Fibroblast of skin of left quadriceps (primary cell): ENCODE measurements at regions not wholly inside any gene's neighbourhood (a gene's known extent, or its start where the extent isn't known, plus 50 kb on each side); places are given as distances from the start of the nearest gene placed in this dataset.

Experiments used
- DNase-seq, 2 experiments: peaks; one replicate each; pipeline ENCODE4 v3.0.0-alpha.2; 2013; ENCODE audit warnings: low read depth in 2 of 2

DNA sequence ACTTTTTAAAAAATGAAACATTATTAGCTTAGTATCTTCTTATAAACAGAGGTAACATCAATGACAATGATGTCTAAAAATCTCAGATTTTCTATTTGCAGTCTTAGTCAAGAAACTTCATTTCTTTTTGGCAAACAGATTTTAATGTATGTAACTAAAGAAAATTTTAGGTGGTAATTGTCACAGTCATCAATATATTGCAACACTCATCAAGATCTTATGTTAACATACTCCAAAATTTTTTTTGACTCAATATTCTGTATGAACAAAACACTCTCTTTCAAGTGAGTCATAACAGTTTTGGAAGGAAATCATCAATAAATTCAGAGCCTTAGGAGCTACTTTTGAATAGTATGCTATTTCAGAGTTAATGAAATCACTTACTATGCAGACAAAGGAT lies 1507.6 kb downstream of the SLITRK1 start:
- DNase-seq, result no peak

DNA sequence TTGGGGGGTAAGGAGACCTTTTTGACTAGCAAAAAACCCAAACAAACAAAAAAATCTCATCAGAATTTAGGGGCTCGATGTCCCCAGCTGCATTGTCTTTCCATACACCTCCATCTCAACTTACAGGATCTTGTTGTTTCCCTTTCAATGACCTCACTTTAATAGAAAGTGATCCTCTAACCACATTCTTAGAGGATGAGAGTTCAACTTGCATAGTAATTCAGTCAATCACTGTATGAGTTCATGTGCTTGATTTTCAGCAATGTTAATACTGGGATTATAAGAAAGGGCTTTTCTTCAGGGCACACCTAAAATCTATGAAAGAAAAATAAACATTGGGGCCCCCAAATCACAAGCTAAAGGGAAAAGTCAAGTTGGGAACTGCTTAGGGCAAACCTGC lies 1512.0 kb downstream of the SLITRK1 start:
- no peak for DNase-seq

DNA sequence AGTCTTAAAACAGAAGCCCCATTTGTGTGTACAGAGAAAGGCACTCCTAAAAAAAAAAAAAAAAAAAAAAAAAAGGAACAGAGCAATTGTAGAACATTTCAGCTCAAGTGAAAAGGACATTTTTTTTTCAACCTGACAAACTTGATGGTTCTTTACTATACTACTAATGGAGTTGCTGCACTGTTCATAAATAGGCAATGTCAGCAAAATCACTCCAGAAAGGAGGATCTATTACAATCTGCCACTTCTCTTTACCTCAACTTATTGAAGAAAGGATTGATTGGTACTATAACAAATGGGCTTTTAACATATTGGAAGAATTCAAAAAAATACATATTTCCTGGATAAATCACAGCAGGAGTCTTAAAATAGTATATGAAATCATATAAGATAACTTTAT lies 1517.7 kb downstream of the SLITRK1 start:
- DNase-seq, result no peak

- DNase-seq, result peak; percentile 4 to 6
These were observed 1524.0 kb downstream of the SLITRK1 start for GRCh38 chr13:82358284-82358683.

- no peak for DNase-seq
These were observed 1525.4 kb downstream of the SLITRK1 start for GRCh38 chr13:82356667-82357410.

- DNase-seq, result no peak
These were observed 1537.4 kb downstream of the SLITRK1 start for GRCh38 chr13:82344867-82345266.

DNA sequence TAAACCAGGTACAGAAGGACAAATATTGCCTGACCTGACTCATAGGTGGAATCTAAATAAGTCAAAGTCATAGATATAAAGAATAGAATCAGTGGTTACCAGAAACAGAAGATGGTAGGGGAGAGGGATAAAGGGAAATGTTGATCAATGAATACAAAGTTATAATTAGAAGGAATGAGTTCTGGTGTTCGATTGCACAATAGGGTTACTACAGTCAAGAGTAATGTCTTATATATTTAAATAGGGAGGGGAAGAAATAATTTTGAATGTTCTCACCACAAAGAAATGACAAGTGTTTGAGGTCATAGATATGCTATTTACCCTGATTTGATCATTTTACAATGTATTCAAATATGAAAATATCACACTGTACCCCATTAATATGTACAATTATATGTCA lies 1541.2 kb downstream of the SLITRK1 start:
- DNase-seq, result no peak

GRCh38 chr13:82330499-82330898 lies 1551.8 kb downstream of the SLITRK1 start:
- no peak for DNase-seq

- DNase-seq, result no peak
These were observed 1559.2 kb downstream of the SLITRK1 start for GRCh38 chr13:82323101-82323500.

- no peak for DNase-seq
These were observed 1576.7 kb downstream of the SLITRK1 start for GRCh38 chr13:82305588-82305987.

DNA sequence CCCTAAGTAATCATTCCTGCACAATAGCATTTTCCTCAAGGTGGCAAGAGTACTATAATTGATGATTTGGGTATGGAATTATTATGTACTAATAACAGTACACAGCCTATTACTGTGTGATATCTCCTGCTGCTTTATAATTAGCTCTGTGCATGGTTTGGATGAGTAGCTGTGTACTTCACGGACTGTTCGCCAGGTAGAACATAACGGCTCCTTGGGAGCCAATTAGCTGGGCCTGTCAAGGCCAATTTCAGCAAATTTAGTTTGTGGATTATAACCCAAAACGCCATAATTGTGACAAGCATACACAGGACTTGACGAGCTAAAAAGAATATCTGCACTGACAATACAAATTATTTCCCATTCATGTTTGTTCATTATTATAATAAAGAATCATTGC lies 1584.2 kb downstream of the SLITRK1 start:
- DNase-seq, result no peak

DNA sequence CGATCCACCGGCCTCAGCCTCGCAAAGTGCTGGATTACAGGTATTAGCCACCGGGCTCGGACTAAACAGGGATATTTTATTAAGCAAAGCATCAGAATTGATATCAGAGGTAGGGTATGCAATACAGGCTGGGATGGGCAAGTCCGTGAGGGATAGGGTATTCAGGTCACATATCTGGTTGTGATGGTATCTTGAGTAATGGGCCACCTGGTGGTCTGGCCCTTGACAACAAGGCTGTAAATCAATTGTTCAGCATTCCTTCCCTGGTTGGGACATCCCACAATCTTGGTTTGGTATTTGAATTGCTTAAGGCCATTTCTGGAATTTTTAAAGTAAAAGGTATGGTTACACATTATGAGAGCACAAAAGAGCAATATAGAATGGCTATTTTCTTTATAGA lies 1588.0 kb downstream of the SLITRK1 start:
- DNase-seq, result no peak

GRCh38 chr13:82292334-82292733 lies 1589.9 kb downstream of the SLITRK1 start:
- no peak for DNase-seq

DNA sequence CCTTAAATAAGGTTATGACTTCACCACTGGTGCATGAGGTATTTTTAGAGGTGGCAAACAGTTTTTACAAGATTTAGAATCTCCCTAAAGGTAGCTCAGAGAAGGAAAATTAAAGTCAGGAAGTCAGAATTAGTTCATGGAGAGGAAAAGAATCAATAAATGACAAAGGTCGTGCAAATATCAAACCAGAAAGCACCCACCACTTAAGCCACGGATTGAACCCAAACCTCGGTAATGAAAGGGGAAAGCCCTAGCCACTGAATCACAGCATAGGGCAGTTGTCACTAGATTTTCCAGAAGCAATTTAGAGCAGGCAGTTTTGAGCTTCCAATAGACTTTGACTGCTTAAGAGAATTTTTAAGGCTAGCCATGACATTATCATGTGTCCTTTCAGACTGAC lies 1590.4 kb downstream of the SLITRK1 start:
- DNase-seq, result no peak

GRCh38 chr13:82275644-82276043 lies 1606.6 kb downstream of the SLITRK1 start:
- DNase-seq, result no peak

DNA sequence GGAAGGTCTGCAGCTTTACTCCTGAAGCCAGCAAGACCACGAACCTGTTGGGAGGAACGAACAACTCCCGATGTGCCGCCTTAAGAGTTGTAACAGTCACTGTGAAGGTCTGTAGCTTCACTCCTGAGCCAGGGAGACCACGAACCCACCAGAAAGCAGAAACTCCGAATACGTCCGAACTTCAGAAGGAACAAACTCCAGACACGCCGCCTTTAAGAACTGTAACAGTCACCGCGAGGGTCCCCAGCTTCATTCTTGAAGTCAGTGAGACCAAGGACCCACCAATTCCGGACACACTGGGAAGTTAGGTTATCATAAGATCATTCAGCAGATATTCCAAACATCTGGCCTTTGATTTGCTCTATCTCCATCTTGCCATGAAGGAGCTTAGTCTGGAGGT lies 1623.0 kb downstream of the SLITRK1 start:
- no peak for DNase-seq

- no peak for DNase-seq
These were observed 1624.3 kb downstream of the SLITRK1 start for GRCh38 chr13:82257790-82258507.

DNA sequence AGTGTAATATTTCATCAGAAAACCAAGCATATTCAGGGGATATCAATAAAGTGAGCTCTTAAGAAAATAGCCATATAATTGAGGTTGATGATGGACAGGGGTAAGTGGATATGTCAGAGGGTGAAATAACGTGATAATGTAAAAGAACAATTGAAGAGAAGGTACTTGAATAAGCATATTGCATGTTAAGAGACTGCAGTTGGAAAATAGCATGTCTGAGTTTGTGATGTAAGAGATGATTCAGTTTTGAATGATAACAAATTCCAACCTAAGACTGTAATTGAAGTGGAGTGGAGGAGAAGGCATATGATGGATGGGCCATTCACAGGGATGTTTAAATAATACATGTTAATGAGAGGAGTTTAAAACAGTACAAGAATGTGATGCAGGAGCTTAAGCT lies 1633.5 kb downstream of the SLITRK1 start:
- DNase-seq, result no peak

GRCh38 chr13:82245860-82246259 lies 1636.4 kb downstream of the SLITRK1 start:
- no peak for DNase-seq

DNA sequence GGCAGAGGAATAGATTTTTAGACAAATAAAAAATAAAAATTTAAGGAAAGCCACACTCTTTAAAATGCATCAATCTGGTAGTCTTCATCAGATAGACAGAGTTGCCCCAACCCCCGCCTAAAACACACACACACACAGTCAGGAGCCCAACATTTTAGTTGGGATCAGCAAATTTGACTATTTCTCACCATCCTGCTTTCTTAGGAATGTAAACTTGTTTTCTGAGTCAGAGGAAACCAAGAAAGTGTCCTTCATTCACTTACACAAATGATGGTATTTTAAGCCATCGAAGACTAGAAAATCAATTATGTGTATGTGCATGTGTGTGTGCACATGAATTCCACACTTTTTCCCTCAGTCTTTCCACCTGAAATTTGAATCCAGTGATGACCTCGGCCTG lies 1657.5 kb downstream of the SLITRK1 start:
- DNase-seq, result no peak

DNA sequence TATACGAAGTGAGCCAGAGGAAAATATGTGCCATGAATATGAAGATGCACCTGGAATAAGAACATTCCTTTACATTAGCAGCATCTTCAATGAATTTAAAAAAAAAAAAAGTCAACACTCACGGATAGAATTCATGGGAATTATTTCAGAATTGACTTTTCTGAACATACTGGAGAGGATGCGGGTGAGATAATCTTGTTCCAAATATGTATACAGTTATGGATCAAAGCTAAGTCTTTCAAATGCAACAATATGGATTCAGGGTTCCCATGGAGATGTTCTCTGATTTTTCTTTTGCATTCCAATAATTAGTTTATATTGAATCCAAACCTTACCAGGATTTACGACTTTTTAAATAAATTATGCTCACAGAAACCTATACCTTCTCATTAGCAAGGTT lies 1660.7 kb downstream of the SLITRK1 start:
- no peak for DNase-seq

DNA sequence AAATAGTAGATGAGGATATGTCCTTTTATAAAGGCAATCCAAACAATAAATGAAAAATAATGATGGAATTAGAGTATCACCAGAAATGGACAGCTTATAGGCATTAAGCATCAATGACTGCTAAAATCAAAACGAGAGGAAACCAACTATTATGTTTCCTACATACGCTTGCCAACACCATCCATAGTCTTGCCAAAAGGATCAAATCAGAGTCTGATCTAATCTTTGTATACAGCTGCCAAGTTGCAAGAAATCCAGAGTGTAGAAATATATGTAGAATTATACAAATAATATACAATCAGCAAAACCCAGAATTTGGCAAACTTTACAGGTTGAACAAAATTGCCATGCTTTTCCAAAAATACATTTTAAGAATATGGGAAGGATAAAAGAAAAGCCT lies 1661.6 kb downstream of the SLITRK1 start:
- no peak for DNase-seq

- DNase-seq, result no peak
These were observed 1666.1 kb downstream of the SLITRK1 start for GRCh38 chr13:82216165-82216564.

GRCh38 chr13:82214341-82214740 lies 1667.9 kb downstream of the SLITRK1 start:
- no peak for DNase-seq
